ENCODE measurements at regions not wholly inside any gene's neighbourhood (a gene's known extent, or its start where the extent isn't known, plus 50 kb on each side); places are given as distances from the start of the nearest gene placed in this dataset.
"Not testable (repeated sequence)": the region's sequence is repeated elsewhere in the genome, so short reads cannot be mapped to it uniquely, and the experiment has no call there.

DNA sequence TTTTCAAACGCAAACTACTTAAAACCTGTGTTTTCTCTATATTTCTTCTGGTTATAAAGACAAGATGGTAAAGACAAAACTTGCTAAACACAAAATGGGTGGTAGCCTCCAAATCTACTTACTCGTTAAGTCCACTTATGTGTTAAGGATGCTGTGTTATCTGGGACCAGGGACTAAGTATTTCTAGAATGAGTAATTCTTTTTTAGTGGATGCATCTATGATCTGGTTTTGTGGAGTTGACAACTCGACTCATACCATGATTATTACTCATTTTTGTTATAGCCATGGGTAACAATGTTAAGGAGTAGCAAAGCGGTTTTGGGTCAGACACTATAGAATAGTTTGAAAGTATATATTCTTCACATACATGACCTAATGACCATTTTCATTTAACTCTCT, 239.5 kb upstream of the FOXP2 start:
- no peak for DNase-seq

GRCh38 chr7:114173170-114173890, 241.3 kb upstream of the FOXP2 start:
- no peak for DNase-seq

GRCh38 chr7:114169389-114169788, 245.2 kb upstream of the FOXP2 start:
- not testable (repeated sequence) for DNase-seq

DNA sequence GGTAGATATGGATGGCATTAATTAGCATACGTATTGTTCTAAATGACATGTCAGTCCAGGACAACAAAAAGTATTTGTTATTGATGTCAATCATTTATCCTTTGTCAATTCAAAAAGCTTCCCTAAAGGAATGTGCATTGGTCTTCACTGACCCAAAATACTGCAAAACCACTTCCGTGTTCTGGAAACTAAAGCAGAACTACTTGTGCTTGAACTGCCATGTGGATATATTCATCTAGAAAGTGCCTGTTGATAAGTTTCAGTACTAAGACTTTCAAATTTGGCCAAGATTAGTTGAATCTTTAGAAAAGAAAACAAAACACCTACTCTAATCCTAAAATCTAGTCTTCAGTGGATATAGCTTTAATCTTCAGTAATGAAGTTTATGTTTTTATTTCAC, 242.1 kb upstream of the PPP1R3A start:
- DNase-seq: no peak

DNA sequence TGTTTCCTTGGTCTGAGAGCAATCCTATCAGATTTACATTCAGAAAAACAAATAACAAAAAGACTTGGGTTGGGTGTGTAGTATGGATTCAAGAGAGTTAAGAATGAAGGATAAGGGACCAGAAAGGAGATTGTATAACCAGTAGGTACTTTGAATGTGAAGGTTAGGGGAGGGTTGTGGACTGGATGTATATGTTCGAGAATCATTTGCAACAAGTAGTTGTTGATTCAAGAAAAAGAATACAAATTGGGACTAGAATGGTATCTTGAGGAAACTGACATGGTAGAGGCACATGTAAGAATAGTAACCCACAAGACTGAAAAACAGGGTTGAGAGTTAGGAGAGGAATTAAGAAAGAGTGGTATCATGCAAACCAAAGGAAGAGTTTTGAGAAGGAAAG, 240.0 kb upstream of the PPP1R3A start:
- DNase-seq: no peak

GRCh38 chr7:114158275-114158674, 239.5 kb upstream of the PPP1R3A start:
- no peak for DNase-seq

DNA sequence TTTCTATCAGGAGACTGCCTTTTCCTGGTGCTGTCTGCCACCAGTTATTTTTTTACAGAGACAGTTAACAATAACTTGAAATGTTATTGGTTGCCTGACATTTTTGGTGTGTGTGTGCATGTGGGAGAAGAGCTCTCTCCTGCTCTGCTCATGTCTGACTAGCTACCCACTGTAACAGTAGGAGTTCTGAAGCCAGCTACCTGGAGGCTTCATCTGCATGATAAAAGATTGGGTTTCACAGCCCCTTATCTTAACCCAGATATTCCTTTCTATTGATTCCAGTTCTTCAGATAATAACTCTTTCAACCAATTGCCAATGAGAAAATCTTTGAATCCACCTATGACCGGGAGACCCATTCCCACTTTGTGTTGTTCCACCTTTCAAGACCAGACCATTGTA, 237.4 kb upstream of the PPP1R3A start:
- DNase-seq: no peak

DNA sequence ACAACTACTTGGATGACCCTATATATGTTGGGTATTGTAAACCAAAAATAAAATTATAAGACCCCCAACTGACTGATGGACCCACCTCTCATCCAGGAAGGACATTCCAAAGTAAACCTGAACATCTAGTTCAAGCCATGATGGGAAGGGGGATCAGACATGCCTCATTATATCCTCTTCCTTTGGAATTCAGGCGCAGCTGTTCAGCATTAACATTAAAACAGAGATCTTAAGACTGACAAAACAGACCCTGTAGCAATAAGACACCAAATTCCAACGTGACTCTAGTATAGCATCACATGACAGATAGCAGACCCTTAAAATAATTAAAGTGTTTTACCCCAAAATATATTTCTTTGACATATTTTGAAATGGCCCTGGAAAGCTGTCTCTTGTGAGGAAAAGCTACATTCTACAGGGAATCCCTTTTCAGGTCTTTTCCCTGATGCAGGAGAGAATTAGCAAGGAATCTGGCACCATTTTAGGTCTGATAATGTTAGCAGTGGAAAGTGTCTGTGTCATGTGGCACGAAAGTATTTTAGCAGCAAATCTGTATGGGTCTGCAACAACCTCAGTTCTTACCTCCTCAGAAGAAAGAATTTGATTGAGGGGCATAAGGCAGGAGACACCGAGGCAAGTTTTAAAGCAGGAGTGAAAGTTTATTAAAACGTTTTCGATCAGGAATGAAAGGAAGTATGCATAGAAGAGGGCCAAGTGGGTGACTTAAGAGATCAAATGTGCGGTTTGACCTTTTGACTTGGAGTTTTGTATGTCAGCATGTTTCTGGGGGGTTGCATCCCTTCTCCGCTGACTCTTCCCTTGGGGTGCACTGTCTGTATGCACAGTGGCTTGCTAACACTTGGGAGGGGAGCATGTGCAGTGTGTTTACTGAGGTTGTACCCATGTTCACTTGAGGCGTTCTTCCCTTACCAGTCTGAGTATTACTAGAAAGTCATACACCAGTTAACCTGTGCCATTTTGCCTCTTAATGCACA, 236.6 kb upstream of the PPP1R3A start:
- no peak for DNase-seq

GRCh38 chr7:114153700-114154099, 234.9 kb upstream of the PPP1R3A start:
- DNase-seq: no peak

DNA sequence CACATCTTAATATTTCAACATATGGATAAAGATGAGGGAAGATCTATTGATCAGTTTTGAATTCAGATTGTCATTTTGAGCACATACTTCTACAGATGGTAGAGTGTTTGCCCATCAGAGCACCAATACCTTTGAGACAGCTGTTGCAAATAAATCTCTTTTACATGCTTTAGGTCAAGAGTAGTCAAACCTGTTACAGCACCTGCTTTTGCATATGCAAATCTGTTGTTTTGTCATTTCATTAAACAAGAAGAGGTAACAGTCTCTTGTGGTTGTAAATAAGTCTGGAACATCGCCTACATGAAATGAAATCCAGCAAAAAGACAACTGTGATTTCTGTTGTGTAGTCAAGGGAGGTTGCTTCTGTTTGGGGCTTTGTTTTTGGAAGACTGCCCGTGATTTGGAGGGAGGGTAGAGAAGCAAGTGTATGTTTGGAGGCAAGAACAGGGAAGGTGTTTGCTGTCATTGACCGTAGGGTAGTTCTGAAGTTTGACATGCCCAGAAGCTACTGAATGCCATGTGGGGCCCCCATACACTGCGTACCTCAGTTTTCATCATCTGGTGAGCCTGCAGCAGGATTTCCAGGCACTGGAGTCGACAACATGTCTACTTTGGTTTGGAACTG, 233.6 kb upstream of the PPP1R3A start:
- no peak for DNase-seq

- DNase-seq: no peak
These were observed 233.0 kb upstream of the PPP1R3A start for GRCh38 chr7:114151777-114152176.

- DNase-seq: no peak
These were observed 231.9 kb upstream of the PPP1R3A start for GRCh38 chr7:114150689-114151088.

GRCh38 chr7:114148779-114149178, 230.0 kb upstream of the PPP1R3A start:
- no peak for DNase-seq

- no peak for DNase-seq
These were observed 222.6 kb upstream of the PPP1R3A start for GRCh38 chr7:114141415-114141814.

DNA sequence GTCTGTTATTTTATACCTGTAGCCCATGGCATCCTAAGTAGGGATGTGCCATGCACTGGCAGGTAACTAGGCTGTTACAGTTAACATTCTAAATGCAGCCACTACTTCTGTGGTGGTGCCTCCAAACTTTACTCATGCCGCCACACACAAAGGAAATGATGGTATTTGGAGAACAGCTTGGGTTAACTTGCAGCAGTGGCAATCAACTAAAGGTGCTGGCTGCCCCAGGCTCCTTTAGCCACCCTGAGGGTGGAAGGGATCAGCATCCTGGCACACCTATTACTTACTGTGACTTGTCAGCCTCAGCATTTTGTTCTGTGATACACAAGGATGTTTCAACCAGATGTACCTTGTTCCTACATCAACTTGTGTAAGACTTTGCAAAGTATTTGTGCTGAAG, 221.8 kb upstream of the PPP1R3A start:
- no peak for DNase-seq

DNA sequence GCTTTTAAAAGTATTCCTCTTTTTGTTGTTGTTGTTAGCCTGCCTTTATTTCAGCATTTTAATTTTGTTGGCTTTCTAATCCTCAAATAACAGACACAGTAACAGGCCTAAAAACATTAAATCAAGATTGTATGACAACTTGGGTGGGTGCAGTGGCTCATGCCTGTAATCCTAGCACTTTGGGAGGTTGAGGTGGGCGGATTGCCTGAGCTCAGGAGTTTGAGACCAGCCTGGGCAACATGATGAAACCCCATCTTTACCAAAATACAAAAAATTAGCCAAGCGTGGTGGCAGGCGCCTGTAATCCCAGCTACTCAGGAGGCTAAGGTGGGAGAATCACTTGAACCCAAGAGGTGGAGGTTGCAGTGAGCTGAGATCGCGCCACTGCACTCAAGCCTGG, 220.9 kb upstream of the PPP1R3A start:
- not testable (repeated sequence) for DNase-seq

- no peak for DNase-seq
These were observed 219.8 kb upstream of the PPP1R3A start for GRCh38 chr7:114138587-114138986.

- DNase-seq: no peak
These were observed 214.9 kb upstream of the PPP1R3A start for GRCh38 chr7:114133717-114134116.

DNA sequence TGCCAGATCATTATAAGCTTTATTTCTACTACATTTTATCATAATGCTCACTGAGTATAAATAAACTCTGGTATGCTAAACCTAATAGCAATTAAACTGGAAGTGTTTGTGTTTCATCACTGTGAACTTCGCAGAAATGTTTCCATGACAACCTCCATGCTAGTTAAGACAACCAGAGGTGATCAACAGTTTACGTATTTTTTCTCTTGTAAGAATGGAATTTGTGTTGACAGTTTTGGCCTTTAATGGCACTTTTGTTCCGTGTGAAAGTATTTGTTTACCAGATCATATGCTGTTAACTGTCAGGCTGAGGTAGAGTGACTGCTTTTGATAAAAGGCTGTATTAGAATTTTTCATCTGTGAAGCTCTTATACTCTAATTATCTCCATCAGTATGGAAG, 212.1 kb upstream of the PPP1R3A start:
- DNase-seq: no peak

DNA sequence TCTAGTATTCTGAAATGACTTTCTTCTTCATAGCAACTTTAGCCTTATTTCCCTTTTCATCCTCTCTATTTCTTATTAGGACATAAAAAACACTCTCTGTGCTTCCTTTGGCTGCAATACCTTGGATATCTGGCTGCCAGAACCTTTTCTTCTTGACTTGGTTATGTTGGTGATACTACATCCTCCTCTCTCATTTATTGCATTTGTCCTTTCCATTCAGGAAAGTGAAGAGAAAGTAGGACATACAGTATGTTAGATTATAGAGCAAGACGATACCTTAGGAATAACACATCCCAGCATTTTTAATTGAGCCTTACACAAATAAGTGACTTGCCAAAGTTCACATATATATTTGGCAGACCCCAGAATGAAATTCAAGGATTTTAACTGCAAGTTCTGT, 210.1 kb upstream of the PPP1R3A start:
- no peak for DNase-seq

GRCh38 chr7:114126095-114126494, 207.3 kb upstream of the PPP1R3A start:
- DNase-seq: no peak

DNA sequence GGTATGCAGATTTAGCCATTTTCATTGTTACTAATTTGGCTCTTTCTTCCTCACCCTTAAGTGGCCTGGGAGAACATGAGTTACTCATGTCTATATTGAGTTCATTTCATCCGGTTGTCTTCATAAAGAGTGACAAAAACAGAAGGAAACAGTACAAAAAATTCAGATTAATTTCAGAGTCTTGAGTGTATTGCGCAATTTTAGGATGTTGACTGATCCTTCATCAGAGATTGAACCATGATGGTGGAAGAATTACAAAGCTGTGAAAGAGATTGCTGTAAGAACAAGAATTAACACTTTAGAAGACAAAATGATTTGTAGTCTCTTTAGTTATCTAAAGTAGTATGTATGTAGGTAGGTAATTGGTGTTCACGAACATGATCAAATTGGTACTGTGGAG, 194.0 kb upstream of the PPP1R3A start:
- DNase-seq: no peak

- DNase-seq: no peak
These were observed 191.9 kb upstream of the PPP1R3A start for GRCh38 chr7:114110666-114111065.

DNA sequence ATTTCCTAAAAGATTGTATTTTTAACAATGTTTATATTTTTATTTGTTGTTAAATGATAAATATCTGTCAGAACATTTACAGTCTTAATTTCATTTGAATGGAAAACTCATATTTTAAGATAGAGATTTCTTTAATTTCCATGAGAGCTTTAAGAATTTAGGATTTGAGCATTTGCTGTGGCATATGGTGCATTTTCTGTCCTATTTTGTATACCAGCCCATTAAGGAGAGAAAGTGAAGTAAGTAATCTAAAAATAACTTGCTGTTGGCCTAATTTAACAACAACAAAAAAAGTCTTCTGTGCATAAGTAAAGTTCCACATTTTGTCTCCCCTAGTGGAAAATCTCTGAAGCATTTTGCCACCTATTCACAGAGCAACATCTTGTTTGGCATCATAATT, 190.9 kb upstream of the PPP1R3A start:
- DNase-seq: no peak
